ENCODE measurements at regions not wholly inside any gene's neighbourhood (a gene's known extent, or its start where the extent isn't known, plus 50 kb on each side); places are given as distances from the start of the nearest gene placed in this dataset.

- TF ChIP-seq TAF1 (IDR thresholded peaks at IDR 0.05; ENCODE audit: low read depth) (no peak), EZH2 (IDR thresholded peaks at IDR 0.05; ENCODE audit: borderline replicate concordance, insufficient read depth, low read length, poor library complexity, severe bottlenecking) (no peak), REST (IDR thresholded peaks at IDR 0.05; ENCODE audit: borderline replicate concordance) (no peak), SMC3 (conservative IDR thresholded peaks at IDR 0.05; ENCODE audit: poor library complexity) (no peak), POLR2AphosphoS5 (IDR thresholded peaks at IDR 0.05) (no peak), MXI1 (conservative IDR thresholded peaks at IDR 0.05; ENCODE audit: poor library complexity, severe bottlenecking) (no peak), CTCF (IDR thresholded peaks at IDR 0.05; ENCODE audit: poor library complexity, severe bottlenecking) (no peak), EP300 (conservative IDR thresholded peaks at IDR 0.05; ENCODE audit: poor library complexity, severe bottlenecking) (no peak), RAD21 (conservative IDR thresholded peaks at IDR 0.05) (no peak)
- Histone ChIP-seq H3K9ac (ENCODE audit: low read length) (no peak overlapping the region), H4K20me1 (ENCODE audit: insufficient read depth) (no peaks in the 10 kb centered on the region), H3K4me3 (ENCODE audit: low read length) (no peak overlapping the region), H3K79me2 (replicated peaks; ENCODE audit: insufficient read depth, low read length) (no peaks in the 10 kb centered on the region), H2AFZ (ENCODE audit: low read depth, low read length) (no peak overlapping the region), H3K27me3 (ENCODE audit: insufficient read depth, low read depth, low read length) (no peaks in the 10 kb centered on the region), H3K9me3 (ENCODE audit: low read length) (no peaks in the 10 kb centered on the region), H3F3A (ENCODE audit: insufficient read depth, low read length, poor library complexity, severe bottlenecking) (no peaks in the 10 kb centered on the region), H3K27ac (ENCODE audit: low read length) (no peak overlapping the region), H3K4me2 (ENCODE audit: low read length) (no peak overlapping the region), H3K9me2 (ENCODE audit: insufficient read depth, low read length) (no peaks in the 10 kb centered on the region), H3K36me3 (ENCODE audit: insufficient read depth, low read length) (no peaks in the 10 kb centered on the region)
Measured at GRCh38 chr11:70682056-70682455, 283.7 kb downstream of the CTTN start.

GRCh38 chr11:70682760-70683159, 284.4 kb downstream of the CTTN start:
- Histone ChIP-seq H3K27ac (ENCODE audit: low read length) (no peak overlapping the region), H3K36me3 (ENCODE audit: insufficient read depth, low read length) (no peaks in the 10 kb centered on the region), H3K9me3 (ENCODE audit: low read length) (no peaks in the 10 kb centered on the region), H3K4me3 (ENCODE audit: low read length) (no peak overlapping the region), H3K9ac (ENCODE audit: low read length) (no peak overlapping the region), H3K27me3 (ENCODE audit: insufficient read depth, low read depth, low read length) (no peaks in the 10 kb centered on the region), H3K4me2 (ENCODE audit: low read length) (no peak overlapping the region), H2AFZ (ENCODE audit: low read depth, low read length) (no peak overlapping the region), H4K20me1 (ENCODE audit: insufficient read depth) (no peaks in the 10 kb centered on the region), H3F3A (ENCODE audit: insufficient read depth, low read length, poor library complexity, severe bottlenecking) (no peaks in the 10 kb centered on the region), H3K9me2 (ENCODE audit: insufficient read depth, low read length) (no peaks in the 10 kb centered on the region), H3K79me2 (replicated peaks; ENCODE audit: insufficient read depth, low read length) (no peaks in the 10 kb centered on the region)
- TF ChIP-seq EZH2 (IDR thresholded peaks at IDR 0.05; ENCODE audit: borderline replicate concordance, insufficient read depth, low read length, poor library complexity, severe bottlenecking) (no peak), TAF1 (IDR thresholded peaks at IDR 0.05; ENCODE audit: low read depth) (no peak), REST (IDR thresholded peaks at IDR 0.05; ENCODE audit: borderline replicate concordance) (no peak), EP300 (conservative IDR thresholded peaks at IDR 0.05; ENCODE audit: poor library complexity, severe bottlenecking) (no peak), CTCF (IDR thresholded peaks at IDR 0.05; ENCODE audit: poor library complexity, severe bottlenecking) (no peak), MXI1 (conservative IDR thresholded peaks at IDR 0.05; ENCODE audit: poor library complexity, severe bottlenecking) (no peak), RAD21 (conservative IDR thresholded peaks at IDR 0.05) (no peak), POLR2AphosphoS5 (IDR thresholded peaks at IDR 0.05) (no peak), SMC3 (conservative IDR thresholded peaks at IDR 0.05; ENCODE audit: poor library complexity) (no peak)
